NOMO-1 (cell line): ENCODE measurements at regions not wholly inside any gene's neighbourhood (a gene's known extent, or its start where the extent isn't known, plus 50 kb on each side); places are given as distances from the start of the nearest gene placed in this dataset.

ENCODE experiments used
- DNase-seq, 2 experiments: peaks; one replicate each; lab custom pipeline; 2025; ENCODE audit not compliant: unreplicated experiment in 2 of 2; lab: John Stamatoyannopoulos, UW

DNA sequence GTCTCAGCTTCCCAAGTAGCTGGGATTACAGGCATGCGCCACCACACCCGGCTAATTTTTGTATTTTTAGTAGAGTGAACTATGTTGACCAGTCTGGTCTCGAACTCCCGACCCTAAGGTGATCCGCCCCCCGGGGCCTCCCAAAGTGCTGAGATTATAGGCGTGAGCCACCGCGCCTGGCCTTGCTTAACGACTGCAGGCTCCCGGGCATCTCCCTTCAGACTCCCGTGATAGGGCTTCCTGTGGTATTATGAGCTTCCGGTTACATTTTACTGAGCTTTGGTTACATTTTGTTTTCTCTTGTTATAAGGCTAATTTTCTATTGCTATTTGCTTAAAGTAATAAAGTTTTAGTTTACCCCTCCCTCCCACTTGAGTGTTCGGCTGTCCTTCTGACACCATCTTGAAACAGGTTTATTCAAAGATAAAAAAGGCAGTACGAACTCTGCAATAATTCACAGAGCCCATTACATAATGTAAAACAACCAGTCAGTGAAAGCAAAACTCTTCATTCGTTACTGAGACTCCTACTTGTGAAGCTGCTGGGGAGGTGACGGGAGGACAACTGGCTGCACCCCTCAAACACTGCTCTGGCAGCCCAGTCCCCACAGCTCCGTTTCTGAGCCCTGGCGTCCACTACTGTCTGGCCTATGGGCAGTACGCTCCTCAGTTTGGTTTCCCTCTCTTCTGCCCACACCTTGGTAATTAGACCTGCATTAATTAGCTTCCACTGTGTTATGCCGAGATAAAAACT is 795.7 kb upstream of the SLIT2 start:
- DNase-seq = no peak

DNA sequence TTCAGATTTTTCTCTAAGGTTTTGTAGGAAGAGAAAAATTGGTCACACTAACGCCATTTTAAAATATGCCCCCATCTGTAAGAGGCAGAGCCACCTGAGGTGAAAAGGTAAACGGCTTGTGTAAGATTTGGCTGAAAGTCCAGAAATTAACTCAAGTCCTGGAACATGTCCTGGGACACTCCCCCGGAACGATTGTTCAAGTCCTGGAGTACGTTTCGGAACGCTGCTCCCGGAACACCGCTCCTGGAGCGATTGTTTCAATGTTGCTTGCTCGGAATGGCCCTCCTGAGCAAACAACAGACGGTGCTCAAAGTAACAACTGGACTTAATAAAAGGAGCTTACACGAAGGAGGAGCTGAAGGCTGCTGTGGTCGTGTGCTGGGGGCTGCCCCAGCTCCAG is 796.5 kb upstream of the SLIT2 start:
- no peak for DNase-seq

DNA sequence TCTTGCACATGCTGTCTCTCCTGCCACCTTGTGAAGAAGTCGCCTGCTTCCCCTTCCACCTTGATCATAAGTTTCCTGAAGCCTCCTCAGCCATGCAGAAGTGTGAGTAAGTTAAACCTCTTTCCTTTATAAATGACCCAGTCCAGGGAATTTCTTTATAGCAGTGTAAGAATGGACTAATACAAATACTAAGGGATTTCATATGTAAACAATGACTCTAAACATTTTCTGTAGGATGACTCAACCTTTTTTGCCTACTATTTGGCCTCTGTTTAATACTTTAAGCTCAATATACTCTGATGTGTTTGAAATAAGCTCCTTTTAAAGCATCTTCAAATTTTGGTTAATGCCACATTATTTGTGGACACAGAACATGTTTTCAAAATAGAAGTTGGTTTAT is 813.5 kb upstream of the SLIT2 start:
- DNase-seq = no peak

DNA sequence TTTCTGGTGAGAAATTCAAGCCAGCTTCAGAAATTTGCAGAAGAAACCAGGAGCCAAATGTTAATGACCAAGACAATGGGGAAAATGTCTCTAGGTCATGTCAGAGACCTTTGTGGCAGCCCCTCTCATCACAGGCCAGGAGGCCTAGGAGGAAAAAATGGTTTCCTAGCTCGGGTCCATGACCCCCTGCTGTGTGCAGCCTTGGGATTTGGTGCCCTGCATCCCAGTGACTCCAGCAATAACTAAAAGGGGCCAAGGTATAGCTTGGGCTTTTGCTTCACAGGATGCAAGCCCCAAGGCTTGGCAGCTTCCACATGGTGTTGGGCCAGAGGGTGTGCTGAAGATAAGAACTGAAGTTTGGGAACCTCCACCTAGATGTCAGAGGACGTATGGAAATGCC is 814.7 kb upstream of the SLIT2 start:
- DNase-seq = no peak

DNA sequence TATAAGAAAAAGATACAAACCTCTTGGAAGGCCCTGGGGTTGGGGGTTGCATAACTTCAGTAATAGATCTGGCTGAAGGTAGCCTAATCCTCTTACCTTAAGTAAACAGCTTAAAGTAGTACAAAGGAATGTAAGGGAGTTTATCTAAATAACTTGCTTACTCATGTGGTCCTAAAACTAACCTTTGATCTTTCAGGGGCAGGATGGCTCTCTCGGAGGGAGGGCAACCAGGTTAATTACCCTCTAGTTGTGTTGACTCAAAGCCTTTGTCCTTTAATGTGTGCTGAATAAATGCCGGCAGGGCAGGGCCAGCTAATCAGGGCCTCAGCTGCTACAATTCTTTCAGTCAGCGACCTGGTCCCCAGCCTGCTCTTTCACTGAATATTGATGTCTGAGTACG is 822.0 kb upstream of the SLIT2 start:
- no peak for DNase-seq

DNA sequence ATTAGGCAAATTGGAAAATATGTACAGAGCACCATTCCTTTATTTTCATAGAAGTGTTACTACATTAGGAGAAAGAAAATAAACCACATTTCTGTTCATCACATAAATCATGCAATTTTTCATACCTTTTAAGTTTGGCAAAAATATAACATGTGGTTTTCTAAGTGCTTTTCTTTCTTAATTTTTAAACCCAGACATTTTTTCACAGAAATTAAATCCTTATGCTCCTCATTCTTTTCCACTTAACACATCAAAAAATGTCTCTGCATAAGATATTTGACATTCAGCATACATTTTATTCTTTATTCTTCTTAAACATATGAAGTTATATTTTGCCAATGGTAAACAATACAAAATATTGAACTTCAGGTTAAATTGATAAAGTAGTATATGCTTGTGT is 826.6 kb upstream of the SLIT2 start:
- no peak for DNase-seq

DNA sequence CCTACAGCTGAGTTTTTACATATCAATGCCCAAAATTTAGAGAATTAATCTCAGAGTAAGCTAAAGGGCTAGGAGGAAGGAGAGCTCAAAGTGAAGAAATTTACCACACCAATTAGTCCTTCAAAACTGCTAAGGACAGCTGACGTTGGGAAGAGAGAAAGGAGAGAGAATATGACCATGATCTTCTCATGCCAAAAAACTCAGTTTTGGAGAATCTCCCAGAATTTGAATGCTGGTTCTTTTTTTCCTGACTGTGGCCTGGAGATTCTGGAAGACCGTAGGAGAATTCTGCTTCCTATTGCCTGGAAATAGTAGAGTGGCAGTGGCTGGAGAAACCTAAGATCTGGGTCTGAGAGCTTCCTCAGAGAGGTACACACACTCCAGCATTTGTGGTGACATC is 834.4 kb upstream of the SLIT2 start:
- DNase-seq = no peak

DNA sequence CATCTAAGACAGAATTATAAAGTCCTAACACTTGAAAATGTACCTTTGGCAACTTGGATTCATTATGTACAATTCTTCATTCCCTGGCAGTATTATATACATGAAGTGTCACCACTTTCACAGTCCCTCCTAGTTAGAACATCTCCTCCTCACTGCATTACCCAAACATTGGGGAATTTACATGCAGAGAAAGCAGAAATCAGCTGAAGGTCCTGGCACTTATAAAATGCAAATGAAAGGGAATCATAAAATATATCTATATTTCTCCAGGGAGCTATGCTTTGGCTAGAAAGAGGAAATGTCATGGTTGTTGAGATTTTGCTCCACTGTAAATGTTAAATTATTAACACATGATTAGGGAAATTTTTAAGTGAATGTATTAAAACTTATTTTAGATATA is 835.6 kb upstream of the SLIT2 start:
- no peak for DNase-seq

DNA sequence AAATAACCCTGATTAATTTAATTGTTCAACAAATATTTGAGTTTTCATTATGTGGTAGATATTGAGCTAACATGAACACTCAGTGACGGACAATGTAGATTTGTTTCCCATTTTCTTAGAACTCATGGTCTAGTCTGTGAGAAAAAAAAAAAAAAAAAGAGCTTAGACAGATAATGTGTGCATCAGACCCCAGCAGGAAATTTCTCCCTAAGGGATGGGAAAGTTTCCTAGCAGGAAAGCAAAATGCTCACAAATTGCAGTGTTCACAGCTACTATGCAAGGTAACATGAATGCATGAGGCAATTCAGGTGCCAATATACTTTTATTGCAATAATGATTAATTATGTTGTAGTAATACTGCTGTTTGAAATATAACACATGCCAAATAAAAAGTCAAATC is 843.2 kb upstream of the SLIT2 start:
- no peak for DNase-seq

DNA sequence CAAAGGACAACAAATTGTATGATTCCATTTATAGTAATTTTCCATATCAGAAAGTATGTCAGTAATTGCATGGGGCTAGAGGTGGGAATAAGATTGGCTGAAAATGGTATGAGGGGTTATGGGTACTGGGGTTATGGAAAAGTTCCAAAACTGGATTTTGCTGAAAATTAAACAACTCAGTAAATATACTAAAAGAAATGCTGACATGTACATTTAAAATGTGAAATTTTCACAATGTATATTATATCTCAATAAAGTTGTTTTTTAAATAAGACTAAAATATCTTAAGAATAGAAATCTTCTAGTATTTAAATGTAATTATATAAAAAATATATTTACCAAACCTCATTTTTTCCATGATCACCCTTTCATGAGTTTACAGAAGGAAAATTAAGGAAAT is 844.9 kb upstream of the SLIT2 start:
- no peak for DNase-seq

DNA sequence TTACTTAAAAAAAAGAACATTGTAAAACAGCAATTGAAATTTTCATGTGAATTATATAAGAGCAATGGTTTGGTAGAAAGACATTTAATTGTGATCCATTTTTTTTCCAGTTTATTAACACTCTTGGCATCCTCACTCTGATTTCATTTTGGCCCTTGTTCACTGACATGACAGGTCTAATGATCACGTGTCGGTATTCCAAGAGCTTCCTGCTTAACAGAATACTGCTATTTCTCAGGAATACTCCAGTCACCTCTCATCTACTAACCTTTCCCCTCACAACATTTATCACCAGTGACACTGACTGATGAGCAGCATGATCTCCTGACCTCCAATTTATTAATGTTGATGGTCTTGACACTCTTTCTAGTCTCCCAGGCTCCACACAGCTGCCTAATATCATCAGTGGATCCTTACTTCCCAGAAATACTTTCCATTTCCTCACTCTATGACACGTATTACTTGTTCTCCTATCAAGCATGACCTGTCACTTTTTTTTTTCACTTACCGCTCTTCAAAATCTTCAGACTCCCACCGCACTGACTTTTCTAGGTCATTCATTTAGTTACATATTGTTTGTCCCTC is 847.8 kb upstream of the SLIT2 start:
- DNase-seq = no peak

DNA sequence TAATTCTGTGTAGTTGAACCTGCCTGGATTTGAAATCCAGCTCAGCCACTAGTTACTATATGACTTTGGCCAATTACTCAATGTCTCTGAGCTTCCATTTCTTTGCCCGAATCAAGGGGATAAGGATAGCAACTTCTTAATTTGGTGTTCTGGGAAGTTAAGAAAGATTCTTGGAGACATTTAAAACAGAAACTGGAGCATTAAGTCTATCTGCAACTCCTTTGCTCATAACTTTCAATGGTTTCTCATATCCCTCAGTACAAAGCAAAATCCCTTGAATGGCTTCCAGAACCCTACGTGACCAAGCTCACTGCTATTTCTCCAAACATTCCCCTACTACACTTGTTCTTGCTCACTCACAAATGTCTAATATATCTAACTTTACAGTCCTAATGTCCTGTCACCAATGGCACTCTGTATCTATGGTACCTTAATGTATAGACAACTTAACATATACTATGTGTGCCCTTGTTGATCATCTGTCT is 849.1 kb upstream of the SLIT2 start:
- DNase-seq = no peak

DNA sequence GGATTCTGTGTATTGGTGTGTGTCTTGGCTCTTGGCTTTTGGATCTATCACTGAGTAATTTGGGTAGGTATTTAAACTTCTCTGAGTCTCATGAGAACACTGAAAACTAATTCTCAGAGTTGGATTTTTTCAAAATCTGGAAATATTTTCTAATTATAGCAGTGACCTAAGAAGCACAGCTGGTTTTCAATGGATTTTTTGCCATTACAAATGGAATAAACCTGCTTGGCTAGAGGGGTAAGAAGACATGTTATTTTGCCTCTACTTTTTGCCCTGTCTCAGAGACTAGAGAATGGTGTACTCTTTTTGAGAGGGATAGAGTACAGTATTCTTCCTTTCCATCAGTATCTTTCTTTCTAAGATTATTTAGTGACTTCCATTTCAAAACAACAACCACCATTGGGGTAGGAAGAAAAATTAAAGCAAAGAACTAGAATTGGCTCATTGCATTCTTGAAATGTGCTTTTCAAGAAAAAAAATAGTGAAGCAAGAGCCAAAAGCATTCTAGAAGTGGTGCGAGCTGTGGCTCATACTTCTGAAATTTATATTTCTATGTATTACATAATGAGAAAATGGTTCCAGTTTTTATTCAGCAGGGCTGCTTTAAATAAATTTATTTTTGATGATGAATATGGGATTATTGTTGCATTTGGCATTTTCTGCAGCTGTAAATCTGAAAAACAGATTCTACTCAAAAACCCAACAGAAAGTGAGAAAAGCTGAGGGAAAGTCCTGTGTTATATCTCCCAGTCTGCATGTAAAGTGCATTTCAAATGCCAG is 850.2 kb upstream of the SLIT2 start:
- no peak for DNase-seq

DNA sequence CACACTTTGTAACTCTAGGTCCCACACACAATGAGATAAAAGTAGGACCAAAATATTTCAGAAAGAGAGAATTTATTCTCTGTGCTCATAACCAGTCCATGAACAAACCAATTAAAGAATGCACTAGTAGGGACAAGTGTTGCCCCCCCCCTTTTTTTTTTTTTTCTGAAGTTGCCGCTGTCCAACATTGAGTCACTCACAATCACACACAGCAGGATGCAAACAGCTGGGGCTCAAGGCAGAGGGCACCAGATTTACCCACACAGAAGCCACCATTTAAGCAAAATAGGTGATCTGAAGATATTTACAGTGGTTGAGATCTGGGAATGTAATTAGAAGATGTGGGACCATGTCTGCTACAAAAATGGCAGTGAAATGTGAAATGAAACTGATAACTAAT is 850.9 kb upstream of the SLIT2 start:
- no peak for DNase-seq

DNA sequence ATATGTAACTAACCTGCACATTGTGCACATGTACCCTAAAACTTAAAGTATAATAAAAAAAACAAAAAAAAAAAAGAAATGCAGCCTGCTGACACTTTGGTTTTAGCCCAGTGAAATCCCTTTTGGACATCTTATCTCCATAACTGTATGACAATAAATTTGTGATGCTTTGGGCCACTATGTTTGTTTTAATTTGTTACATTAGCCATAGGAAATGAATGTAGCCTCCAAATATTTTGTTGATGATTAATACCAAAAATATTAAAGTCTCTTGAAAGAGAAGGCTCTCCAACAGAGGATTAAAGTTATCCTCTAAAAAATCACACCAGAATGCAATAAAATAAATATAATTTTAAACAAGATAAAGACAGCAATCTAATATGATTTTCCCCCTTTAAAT is 852.7 kb upstream of the SLIT2 start:
- DNase-seq = no peak

DNA sequence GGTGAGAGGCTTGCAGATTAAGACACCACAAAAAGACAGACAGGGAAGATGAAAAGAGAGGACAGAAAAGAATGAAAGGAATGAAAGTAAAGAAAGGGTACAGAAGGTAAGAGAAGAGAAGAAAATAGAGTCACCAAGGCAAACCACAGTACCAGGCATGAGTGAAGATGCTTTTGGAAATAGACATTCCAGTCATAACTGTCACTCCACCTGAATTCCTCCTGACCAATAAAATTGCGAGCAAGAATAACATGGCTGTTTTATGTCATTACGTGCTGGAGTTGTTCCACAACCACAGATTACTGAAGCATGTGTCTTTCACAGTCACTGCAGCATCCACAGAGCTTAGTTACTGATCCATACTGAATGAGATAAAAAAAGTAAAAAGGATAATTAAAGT is 864.9 kb upstream of the SLIT2 start:
- DNase-seq = no peak

DNA sequence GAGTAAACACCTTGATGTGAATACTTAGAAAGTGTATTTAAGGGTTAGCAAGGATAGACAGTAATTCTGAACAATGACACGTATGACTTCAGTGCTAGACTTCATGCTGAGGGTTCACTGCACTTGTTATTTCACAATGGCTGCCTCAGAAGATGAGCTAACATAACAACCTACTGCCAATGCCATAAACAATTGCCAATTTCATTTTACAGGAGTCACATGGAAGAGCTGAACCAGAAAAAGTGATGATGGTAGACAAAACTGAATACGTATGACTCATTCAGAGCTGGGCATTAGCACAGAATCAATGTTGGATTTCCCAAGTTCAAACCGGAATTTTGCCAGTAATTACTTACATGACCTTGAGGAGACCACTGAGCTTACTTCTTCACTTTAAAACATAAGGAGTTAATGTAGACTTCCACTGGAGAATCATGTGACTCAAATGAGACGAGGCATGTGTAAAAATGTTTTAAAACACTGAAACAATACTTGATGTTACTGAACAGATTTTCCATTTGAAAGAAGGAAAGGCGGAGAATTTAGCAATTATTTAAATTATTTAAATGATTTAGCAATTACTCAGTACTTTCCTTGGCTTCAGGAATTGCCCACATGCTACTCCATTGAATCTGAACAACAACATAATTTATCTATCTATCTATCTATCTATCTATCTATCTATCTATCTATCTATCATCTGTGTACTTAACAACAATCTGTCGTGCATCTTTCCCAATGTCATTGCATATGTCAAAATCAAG is 868.5 kb upstream of the SLIT2 start:
- no peak for DNase-seq

DNA sequence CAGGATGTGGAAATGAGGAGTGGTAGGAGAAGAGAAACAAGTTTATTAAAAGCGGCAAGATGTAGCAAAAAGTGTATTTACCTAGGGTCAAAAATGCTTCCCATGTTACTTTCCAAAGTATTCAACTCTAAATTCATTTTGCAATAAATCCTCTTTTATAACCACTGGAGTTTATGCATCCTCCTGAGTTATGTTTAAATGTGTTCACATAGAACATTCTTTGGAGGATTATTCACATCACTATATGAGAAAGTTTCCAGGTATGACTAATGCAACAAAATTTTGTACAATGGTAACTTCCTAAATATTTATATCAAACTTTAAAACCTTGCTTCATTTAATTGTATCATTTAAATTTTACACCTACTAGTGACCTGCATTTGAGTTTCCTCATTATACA is 870.6 kb upstream of the SLIT2 start:
- DNase-seq = no peak

DNA sequence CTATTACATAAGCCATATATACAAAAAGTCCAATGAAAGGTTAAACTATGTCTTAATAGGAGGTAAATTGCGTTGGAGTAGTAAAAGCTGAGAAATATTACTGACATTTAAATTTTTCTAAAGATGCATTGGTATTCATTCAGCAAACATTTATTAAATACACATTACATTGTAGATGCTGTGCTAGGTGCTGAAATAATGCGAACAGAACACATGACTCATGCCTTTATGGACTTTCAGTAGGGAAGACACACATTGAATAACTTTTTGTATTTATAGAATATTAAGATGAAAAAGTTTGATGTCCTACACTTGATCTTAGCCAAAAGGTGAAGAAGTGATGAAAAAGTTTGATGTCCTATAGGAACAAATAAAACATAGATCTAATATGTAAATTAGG is 871.1 kb upstream of the SLIT2 start:
- no peak for DNase-seq

DNA sequence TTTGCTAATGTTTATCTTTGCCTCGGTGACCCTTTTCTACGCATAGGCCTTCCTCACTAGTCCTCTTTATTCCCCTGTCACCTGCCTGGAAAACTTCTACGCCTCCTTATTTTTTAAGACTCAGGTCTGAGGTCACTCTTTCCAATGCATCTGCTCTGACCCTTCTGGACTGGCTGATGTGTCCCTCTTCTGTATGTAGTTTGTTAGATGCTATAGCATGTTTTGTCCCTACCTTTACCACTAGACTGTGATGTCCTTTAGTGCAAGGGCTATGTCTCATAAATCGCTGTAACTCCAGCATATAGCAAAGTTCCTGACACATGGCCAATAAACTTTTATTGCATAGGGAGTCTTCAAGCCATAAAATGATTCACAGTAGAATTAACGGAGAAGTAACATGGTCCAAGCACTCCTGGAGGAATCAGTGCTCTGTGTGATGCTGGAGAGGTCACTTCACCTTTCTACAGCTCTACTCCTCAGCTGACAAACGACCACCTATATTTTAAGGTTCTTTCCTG is 872.5 kb upstream of the SLIT2 start:
- DNase-seq = no peak

DNA sequence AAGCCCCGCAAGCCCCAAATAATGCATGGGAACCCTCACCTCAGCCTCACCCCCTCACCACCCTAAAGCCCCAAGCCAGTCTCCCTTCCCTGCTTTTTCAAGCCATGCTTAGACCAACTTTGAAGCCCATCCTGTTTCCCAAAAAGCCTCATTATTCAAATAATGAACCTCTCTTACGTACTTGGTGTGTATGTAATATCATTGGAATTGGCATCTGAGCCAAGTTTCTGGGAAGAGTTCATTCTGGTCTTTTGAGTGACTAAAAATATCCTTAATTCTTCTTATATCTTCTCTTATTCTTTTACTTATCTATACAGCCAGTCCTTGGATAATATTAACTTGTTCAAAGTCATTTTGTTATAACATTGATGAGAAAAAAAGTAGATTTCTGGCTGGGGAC is 875.8 kb upstream of the SLIT2 start:
- no peak for DNase-seq
